Heart right ventricle (tissue), 16 donors: ENCODE measurements at regions not wholly inside any gene's neighbourhood (a gene's known extent, or its start where the extent isn't known, plus 50 kb on each side); places are given as distances from the start of the nearest gene placed in this dataset.

Experiments
- ATAC-seq, 8 donors: fragments of 200-7000 bp; cut with Tn5 transposase; one replicate each; pipeline ENCODE4 v1.9.1; 2020; ENCODE audit warnings: mild to moderate bottlenecking in 8 of 8, moderate library complexity in 8 of 8, moderate number of reproducible peaks in 1 of 8
- DNase-seq, 2 donors: peaks; one replicate each; pipeline ENCODE4 v3.0.0-alpha.2; 2020
- H3K27ac ChIP-seq, 10 donors: fragments of 200-600 bp; sonication (generic) in 2 of 10; one replicate each; pipeline versions ENCODE4 v1.5.0 to v1.8.0; 2020 to 2022; ENCODE audit warnings: mild to moderate bottlenecking in 3 of 10
- H3K27me3 ChIP-seq, 7 donors: fragments of 200-600 bp; one replicate each; pipeline ENCODE4 v1.8.0; 2021 to 2022; ENCODE audit warnings: mild to moderate bottlenecking in 2 of 7
- H3K36me3 ChIP-seq, 9 donors: fragments of 200-600 bp; sonication (generic) in 1 of 9; one replicate each; pipeline versions ENCODE4 v1.5.0 to v1.8.0; 2020 to 2022; ENCODE audit warnings: mild to moderate bottlenecking in 2 of 9
- H3K4me1 ChIP-seq, 9 donors: fragments of 200-600 bp; sonication (generic) in 1 of 9; one replicate each; pipeline versions ENCODE4 v1.5.0 to v1.8.0; 2020 to 2022; ENCODE audit warnings: mild to moderate bottlenecking in 4 of 9
- H3K4me3 ChIP-seq, 10 donors: fragments of 200-600 bp; sonication (generic) in 2 of 10; one replicate each; pipeline versions ENCODE4 v1.5.0 to v1.8.0; 2020 to 2022; ENCODE audit warnings: mild to moderate bottlenecking in 7 of 10, moderate library complexity in 2 of 10
- H3K9me3 ChIP-seq, 11 donors: fragments of 200-600 bp in 10 of 11; sonication (generic) in 2 of 11; one replicate each; pipeline versions ENCODE4 v1.5.0 to v1.8.0; 2013 to 2022; ENCODE audit warnings: mild to moderate bottlenecking in 2 of 11, control low read depth in 1 of 11, moderate library complexity in 1 of 11
- WGBS, 2 donors: extraction: QIAGEN DNeasy Blood & Tissue Kit; methylation state at CpG; one replicate each; pipeline ENCODE4 v1.1.7; 2013; ENCODE audit warnings: inconsistent platforms in 1 of 2; 5-methylcytosine and 5-hydroxymethylcytosine counted together
- intact Hi-C, 10 donors: fragments of 100-400 bp; cut with DNase I; formaldehyde crosslinking; loops; one replicate each; pipeline versions ENCODE4 v1.11.1 to v1.14.2; 2022
- TF ChIP-seq, protein P1 (sequence below), 9 donors: fragments of 200-600 bp; sonication (generic) in 2 of 9; IDR thresholded peaks; one replicate each; pipeline versions ENCODE4 v1.5.0 to v1.8.0; 2021 to 2022; ENCODE audit warnings: antibody characterized with exemption in 9 of 9, mild to moderate bottlenecking in 5 of 9, moderate library complexity in 1 of 9
- donor health status: Arrhythmogenic right ventricular cardiomyopathy.
- donor health status: ischemic (EF 13 %, LVEDD 7.1; RV severe dilation, severe dysfunction).
- donor health status: healthy with polysubstance abuse.
- donor health status: DM: no; HTN: yes; CAD: no.
- donor health status: DM: no; HTN: no; CAD: no.
- donor health status: ischemic (EF 25% LVEDD 6.9; RV normal size, moderate dysfunction).
- donor health status: ischemic (EF 25% LVEDD 5.7; RV mildly dilated, moderate dysfunction).
- donor health status: healthy.
- donor health status: DM: yes; HTN: yes; CAD: no.
- donor health status: Ischemic cardiomyopathy.
- donor health status: ischemic (EF 35%, LVEDD 5.7; RV mildly dilated, moderate dysfunction).
- donor health status: nonischemic (EF 11% LVEDD 7.7; RV severe dilation, severe dysfunction).
- donor health status: DM: yes; HTN: yes; CAD: no.
- donor health status: PGD.
- donor health status: ischemic (EF 29% LVEDD 5.4; RV normal size, mild dysfunction).
- donor health status: nonischemic (EF 23%, LVEDD 6.1; RV moderate dilation, normal function).

DNA sequence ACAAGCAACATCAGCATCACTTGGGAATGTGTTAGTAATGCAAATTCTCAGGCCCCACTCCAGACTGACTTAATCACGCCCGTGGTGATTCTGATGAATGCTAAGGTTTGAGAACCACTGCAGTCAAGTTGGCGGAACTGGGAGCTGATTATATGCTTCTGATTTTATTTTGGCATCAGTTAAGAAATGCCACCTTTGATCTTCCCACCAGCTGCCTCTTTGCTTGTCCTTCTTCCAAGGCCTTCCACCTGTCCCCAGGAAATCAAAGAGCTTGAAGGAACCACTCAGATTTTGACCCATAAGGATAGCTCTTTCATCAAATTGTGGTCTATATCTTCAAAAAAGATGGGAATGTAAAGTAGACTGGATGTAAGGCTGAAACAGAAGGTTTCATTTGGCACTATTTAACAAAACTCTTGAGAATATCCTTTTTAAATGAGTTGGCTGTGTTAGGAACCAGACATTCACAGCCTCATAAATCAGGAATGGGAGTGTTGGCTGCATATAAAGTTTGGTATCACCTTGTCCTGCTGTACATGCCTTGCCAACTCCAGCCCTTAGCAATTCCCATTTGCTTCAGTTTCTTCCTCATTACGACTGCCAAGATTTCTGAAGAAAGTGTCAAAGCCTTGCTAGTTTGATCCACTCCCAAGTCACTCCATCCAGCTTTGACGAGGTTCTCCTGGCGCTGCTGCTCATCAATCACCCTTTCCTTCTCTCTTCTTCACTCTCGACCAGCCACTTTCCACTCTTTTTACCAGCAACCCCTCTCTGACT lies 125.8 kb upstream of the NPHP3 start:
- WGBS, 2 donors = 73 to 77% methylated on average over 7 of the region's 7 CpGs
- ATAC-seq = no peak

GRCh38 chr3:132843851-132844553 lies 121.8 kb upstream of the NPHP3 start:
- WGBS, 2 donors = 69 to 72% methylated on average over 4 of the region's 4 CpGs
- DNase-seq = no peak
- Histone ChIP-seq H3K36me3 (no peaks in the 10 kb centered on the region), H3K27ac (no peak overlapping the region), H3K4me3 (no peak overlapping the region), H3K27me3 (no peaks in the 10 kb centered on the region), H3K4me1 (no peaks in the 10 kb centered on the region), H3K9me3 (no peaks in the 10 kb centered on the region)
- TF ChIP-seq, protein P1, sequence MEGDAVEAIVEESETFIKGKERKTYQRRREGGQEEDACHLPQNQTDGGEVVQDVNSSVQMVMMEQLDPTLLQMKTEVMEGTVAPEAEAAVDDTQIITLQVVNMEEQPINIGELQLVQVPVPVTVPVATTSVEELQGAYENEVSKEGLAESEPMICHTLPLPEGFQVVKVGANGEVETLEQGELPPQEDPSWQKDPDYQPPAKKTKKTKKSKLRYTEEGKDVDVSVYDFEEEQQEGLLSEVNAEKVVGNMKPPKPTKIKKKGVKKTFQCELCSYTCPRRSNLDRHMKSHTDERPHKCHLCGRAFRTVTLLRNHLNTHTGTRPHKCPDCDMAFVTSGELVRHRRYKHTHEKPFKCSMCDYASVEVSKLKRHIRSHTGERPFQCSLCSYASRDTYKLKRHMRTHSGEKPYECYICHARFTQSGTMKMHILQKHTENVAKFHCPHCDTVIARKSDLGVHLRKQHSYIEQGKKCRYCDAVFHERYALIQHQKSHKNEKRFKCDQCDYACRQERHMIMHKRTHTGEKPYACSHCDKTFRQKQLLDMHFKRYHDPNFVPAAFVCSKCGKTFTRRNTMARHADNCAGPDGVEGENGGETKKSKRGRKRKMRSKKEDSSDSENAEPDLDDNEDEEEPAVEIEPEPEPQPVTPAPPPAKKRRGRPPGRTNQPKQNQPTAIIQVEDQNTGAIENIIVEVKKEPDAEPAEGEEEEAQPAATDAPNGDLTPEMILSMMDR (IDR thresholded peaks at IDR 0.05) = no peak
- ATAC-seq = no peak
- intact Hi-C loops = no loop called here

More for the DNA sequence above, 125.8 kb upstream of the NPHP3 start:
- H3K9me3 ChIP-seq = peaks cover 0 to 22% (median 0%) of the 10 kb centered on the region in 11 donors
- no peak overlapping the region for H3K27ac ChIP-seq
- no peaks in the 10 kb centered on the region for H3K36me3 ChIP-seq
- no peak for DNase-seq
- TF ChIP-seq, protein P1 (IDR thresholded peaks at IDR 0.05) = no peak
- no peaks in the 10 kb centered on the region for H3K4me1 ChIP-seq
- intact Hi-C loops = no loop called here
- H3K4me3 ChIP-seq = no peak overlapping the region
- no peaks in the 10 kb centered on the region for H3K27me3 ChIP-seq

GRCh38 chr3:132843349-132843748 lies 121.1 kb upstream of the NPHP3 start:
- WGBS, 2 donors = 69 to 73% methylated on average over 3 of the region's 3 CpGs
- no peaks in the 10 kb centered on the region for H3K4me1 ChIP-seq
- no peaks in the 10 kb centered on the region for H3K9me3 ChIP-seq
- TF ChIP-seq, protein P1 (IDR thresholded peaks at IDR 0.05) = no peak
- H3K36me3 ChIP-seq = no peaks in the 10 kb centered on the region
- intact Hi-C loops = no loop called here
- ATAC-seq (no peak), DNase-seq (no peak)
- H3K4me3 ChIP-seq = no peak overlapping the region
- H3K27me3 ChIP-seq = no peaks in the 10 kb centered on the region
- no peak overlapping the region for H3K27ac ChIP-seq

DNA sequence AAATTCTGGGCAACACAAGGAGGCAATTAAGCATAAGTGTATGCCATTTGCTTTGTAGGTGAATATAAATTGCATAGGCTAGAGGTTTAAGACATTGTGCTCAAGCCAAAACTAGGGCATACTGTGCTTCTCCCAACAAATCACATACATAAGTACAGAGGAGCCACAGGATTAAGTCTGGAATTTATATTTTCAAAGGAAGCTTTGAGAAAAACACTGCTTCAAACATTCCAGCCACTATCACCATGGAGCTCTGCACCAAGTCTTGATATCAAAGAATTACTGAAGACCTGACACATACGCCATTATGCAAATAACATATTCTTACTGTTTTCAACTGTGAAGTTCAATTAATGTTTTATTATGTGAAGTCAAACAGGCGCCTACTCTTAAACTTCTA lies 119.4 kb upstream of the NPHP3 start:
- Histone ChIP-seq H3K36me3 (no peaks in the 10 kb centered on the region), H3K9me3 (no peaks in the 10 kb centered on the region), H3K27ac (no peak overlapping the region), H3K27me3 (no peaks in the 10 kb centered on the region), H3K4me1 (no peaks in the 10 kb centered on the region), H3K4me3 (no peak overlapping the region)
- 87 to 88% methylated on average over 2 of the region's 2 CpGs for WGBS, 2 donors
- intact Hi-C loops = no loop called here
- DNase-seq = no peak
- TF ChIP-seq, protein P1 (IDR thresholded peaks at IDR 0.05) = no peak
- ATAC-seq = no peak
